GM12878 (cell line): ENCODE measurements at regions not wholly inside any gene's neighbourhood (a gene's known extent, or its start where the extent isn't known, plus 50 kb on each side); places are given as distances from the start of the nearest gene placed in this dataset.

Experiments used
- ATAC-seq: fragments of 200-7000 bp; cut with Tn5 transposase; 3 replicates; pipeline ENCODE4 v1.9.1; 2020; ENCODE audit warnings: mild to moderate bottlenecking, moderate library complexity
- BruUV-seq: library from RNA; stranded (reverse); fragments of 400-500 nt; replicated peaks from 2 replicates; lab custom pipeline; 2021; lab: Mats Ljungman, UMichigan
- CTCF ChIA-PET: fragments of 300-600 bp; sonication (Branson Sonifier 250); formaldehyde crosslinking; extraction: SDS; loops from one replicate; lab custom pipeline; 2021; ENCODE audit warnings: inconsistent platforms; lab: Yijun Ruan, JAX
- POLR2A ChIA-PET: fragments of 350-600 bp; formaldehyde crosslinking; extraction: SDS; loops from one replicate; lab custom pipeline; 2021; ENCODE audit warnings: inconsistent platforms; lab: Charles Lee
- RAD21 ChIA-PET: fragments of 300-600 bp; sonication (Branson Sonifier 250); formaldehyde crosslinking; loops from one replicate; lab custom pipeline; 2023; ENCODE audit warnings: antibody characterized with exemption; ENCODE audit not compliant: unreplicated experiment; lab: Charles Lee
- SMC1A ChIA-PET: fragments of 300-600 bp; sonication (Branson Sonifier 250); formaldehyde crosslinking; loops from one replicate; lab custom pipeline; 2023; ENCODE audit not compliant: unreplicated experiment, uncharacterized antibody; lab: Charles Lee
- DNase-seq: peaks from one replicate; pipeline ENCODE4 v3.0.0-alpha.2; 2011; ENCODE audit warnings: low read depth, low spot score
- FAIRE-seq: peaks from 3 replicates; lab custom pipeline; 2011; peaks lifted over from hg19 to GRCh38; lab: Jason Lieb, UNC
- H2AFZ ChIP-seq: 2 replicates; pipeline ENCODE4 v1.6.0; 2011; ENCODE audit warnings: low read depth, low read length, control low read depth; ENCODE audit not compliant: control insufficient read depth
- H3K27ac ChIP-seq: 2 replicates; pipeline ENCODE4 v1.5.1; 2011; ENCODE audit warnings: control low read depth; ENCODE audit not compliant: control insufficient read depth, insufficient read depth
- H3K27me3 ChIP-seq, 2 experiments: replicated peaks in 1 of 2; 2 replicates each; pipeline versions ENCODE4 v1.6.0 to v1.6.1; 2011; ENCODE audit warnings: low read length in 1 of 2; ENCODE audit not compliant: control insufficient read depth in 2 of 2, insufficient read depth in 2 of 2
- H3K36me3 ChIP-seq, 2 experiments: 2 replicates each; pipeline ENCODE4 v1.5.1; 2011; ENCODE audit warnings: low read length in 1 of 2; ENCODE audit not compliant: control insufficient read depth in 2 of 2, insufficient read depth in 2 of 2
- H3K4me1 ChIP-seq: 2 replicates; pipeline ENCODE4 v1.6.1; 2011; ENCODE audit warnings: mild to moderate bottlenecking, low read length, moderate library complexity, mixed read lengths; ENCODE audit not compliant: control insufficient read depth, insufficient read depth
- H3K4me2 ChIP-seq: 2 replicates; pipeline ENCODE4 v1.6.0; 2011; ENCODE audit warnings: control low read depth; ENCODE audit not compliant: control insufficient read depth, insufficient read depth
- H3K4me3 ChIP-seq: fragments of 200-600 bp; sonication (generic); 2 replicates; pipeline ENCODE4 v1.5.1; 2016
- H3K79me2 ChIP-seq: 2 replicates; pipeline ENCODE4 v1.6.0; 2011; ENCODE audit warnings: low read length; ENCODE audit not compliant: control insufficient read depth, insufficient read depth
- H3K9ac ChIP-seq: 2 replicates; pipeline ENCODE4 v1.8.0; 2011; ENCODE audit warnings: low read length, control low read depth, mixed read lengths; ENCODE audit not compliant: control insufficient read depth, insufficient read depth
- H3K9me3 ChIP-seq: replicated peaks from 3 replicates; pipeline ENCODE4 v1.5.1; 2011; ENCODE audit warnings: mild to moderate bottlenecking, low read length; ENCODE audit not compliant: control insufficient read depth, insufficient read depth
- H4K20me1 ChIP-seq: 2 replicates; pipeline ENCODE4 v1.6.0; 2011; ENCODE audit not compliant: control insufficient read depth, insufficient read depth
- ATF7 ChIP-seq: fragments of 450-650 bp; IDR thresholded peaks from 2 replicates; pipeline ENCODE4 v1.6.1; 2016; ENCODE audit warnings: low read depth, mild to moderate bottlenecking
- FOXM1 ChIP-seq: IDR thresholded peaks from 2 replicates; pipeline ENCODE4 v1.6.1; 2012; ENCODE audit warnings: low read depth, mild to moderate bottlenecking, inconsistent platforms, low read length, moderate library complexity
- JUNB ChIP-seq: IDR thresholded peaks from 2 replicates; pipeline ENCODE4 v1.6.1; 2016; ENCODE audit warnings: antibody characterized with exemption, mild to moderate bottlenecking
- KAT2A ChIP-seq: conservative IDR thresholded peaks from 2 replicates; pipeline ENCODE4 v1.6.1; 2011; ENCODE audit warnings: low read depth, low read length; ENCODE audit not compliant: control insufficient read depth
- RAD21 ChIP-seq: IDR thresholded peaks from 2 replicates; pipeline ENCODE4 v1.6.1; 2011; ENCODE audit warnings: mild to moderate bottlenecking, low read depth, low read length, moderate library complexity; ENCODE audit not compliant: insufficient read depth
- RUNX3 ChIP-seq: IDR thresholded peaks from 2 replicates; pipeline ENCODE4 v1.6.1; 2012; ENCODE audit warnings: low read length, inconsistent platforms
- SKIL ChIP-seq: fragments of 450-650 bp; IDR thresholded peaks from 2 replicates; pipeline ENCODE4 v1.6.1; 2017; ENCODE audit warnings: mild to moderate bottlenecking, low read depth, inconsistent platforms; ENCODE audit not compliant: poor library complexity, severe bottlenecking
- SMC3 ChIP-seq: IDR thresholded peaks from 2 replicates; pipeline ENCODE4 v1.6.1; 2011; ENCODE audit warnings: low read length, improper control_type of control experiment, borderline replicate concordance
- SUPT20H ChIP-seq: IDR thresholded peaks from 2 replicates; pipeline ENCODE4 v1.6.1; 2011; ENCODE audit warnings: low read depth, mild to moderate bottlenecking, low read length, moderate library complexity, borderline replicate concordance; ENCODE audit not compliant: control insufficient read depth
- ZNF24 ChIP-seq: fragments of 450-650 bp; IDR thresholded peaks from 2 replicates; pipeline ENCODE4 v1.6.1; 2017; ENCODE audit warnings: antibody characterized with exemption, mild to moderate bottlenecking
- ZZZ3 ChIP-seq: IDR thresholded peaks from 2 replicates; pipeline ENCODE4 v1.6.1; 2011; ENCODE audit warnings: low read depth; ENCODE audit not compliant: control insufficient read depth, insufficient read length
- WGBS: methylation state at CpG from one replicate; pipeline ENCODE4 v1.1.6; 2016; ENCODE audit warnings: low lambda C conversion rate; ENCODE audit not compliant: insufficient replicate concordance, insufficient coverage; ENCODE audit errors: missing lambda C conversion rate; 5-methylcytosine and 5-hydroxymethylcytosine counted together
- in situ Hi-C: fragments of 300-500 bp; cut with MboI; formaldehyde crosslinking; loops from 9 replicates; pipeline ENCODE4 v1.14.3; 2018; ENCODE audit warnings: mixed read lengths
- intact Hi-C: fragments of 100-400 bp; cut with micrococcal nuclease; formaldehyde crosslinking; loops from one replicate; pipeline ENCODE4 v1.14.2; 2022; ENCODE audit not compliant: unreplicated experiment
- TF ChIP-seq, protein P1 (sequence below): IDR thresholded peaks from 2 replicates; pipeline ENCODE4 v1.6.1; 2012; ENCODE audit warnings: low read length, inconsistent platforms
- TF ChIP-seq, protein P2 (sequence below), 3 experiments: IDR thresholded peaks in 2 of 3; conservative IDR thresholded peaks in 1 of 3; 2 replicates each; pipeline ENCODE4 v1.5.1; 2011; ENCODE audit warnings: low read depth in 3 of 3, low read length in 3 of 3, mild to moderate bottlenecking in 3 of 3, control low read depth in 2 of 3, moderate library complexity in 2 of 3, inconsistent platforms in 1 of 3, mixed read lengths in 1 of 3; ENCODE audit not compliant: control insufficient read depth in 2 of 3, insufficient read depth in 1 of 3; ENCODE audit errors: extremely low read depth in 1 of 3

DNA sequence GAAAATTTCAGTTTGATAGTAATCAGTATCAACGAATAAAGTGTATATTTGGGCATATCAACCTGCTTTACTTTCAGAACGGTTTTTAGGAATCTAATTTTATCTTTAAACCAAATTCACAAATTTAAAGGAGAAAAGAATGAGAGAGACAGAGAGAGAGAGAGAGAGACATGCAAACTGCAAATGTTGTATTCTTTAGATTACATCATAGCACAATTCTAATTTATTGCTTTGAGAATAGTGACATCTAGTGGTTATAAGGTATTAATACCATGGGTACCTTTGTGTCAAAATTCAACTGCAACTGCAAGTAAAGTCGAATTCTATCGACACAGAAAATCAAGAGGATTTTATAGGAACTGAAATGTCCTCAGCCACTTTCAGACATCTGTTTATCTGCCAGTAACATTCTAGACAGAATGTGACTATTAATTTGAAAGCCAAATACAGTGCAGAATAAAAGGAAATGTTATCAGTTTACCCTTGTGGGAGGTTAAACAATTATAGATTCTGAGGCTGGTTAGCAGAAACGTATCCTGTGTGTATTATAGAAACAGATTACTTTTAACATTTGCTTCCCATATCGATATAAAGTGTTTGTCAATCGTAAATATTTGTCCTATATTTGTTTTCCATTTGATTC is 529.8 kb upstream of the VRK2 start:
- ChIA-PET SMC1A (interaction anchor here (1.5 kb wide), 1 partner anchor 19 kb away, joined by 6 read pairs; no protein-coding TSS in a partner anchor), POLR2A (no interaction called here), CTCF (interaction anchor here (1.0 to 2.0 kb wide), 6 partner anchors 21 to 1333 kb away, joined by 3 to 7 read pairs (median 4); partner anchors contain the start of gene CCDC85A), RAD21 (no interaction called here)
- H3K27ac ChIP-seq, result no peak overlapping the region
- intact Hi-C loops, result loop anchor here (5.0 kb wide), 1 partner anchor 1335 kb away; the partner anchor contains the start of gene CCDC85A
- FAIRE-seq (peak; percentile 49), DNase-seq (peak; percentile 7)
- H3K4me1 ChIP-seq, result no peaks in the 10 kb centered on the region
- no peak overlapping the region for H2AFZ ChIP-seq
- H3K4me3 ChIP-seq, result no peak overlapping the region
- in situ Hi-C loops, result loop anchor here (25.0 kb wide), 1 partner anchor 1805 kb away; no protein-coding TSS in a partner anchor
- H3K4me2 ChIP-seq, result no peak overlapping the region
- no peaks in the 10 kb centered on the region for H3K79me2 ChIP-seq
- no peaks in the 10 kb centered on the region for H4K20me1 ChIP-seq
- 7% methylated on average over 7 of the region's 7 CpGs for WGBS
- TF ChIP-seq ZNF24 (no peak), RAD21 (peak; percentile 67), SKIL (peak; percentile 23), KAT2A (no peak), JUNB (0 out of 2 replicates have a peak, but pooled peaks have one; percentile 5), SMC3 (peak; percentile 41; the same call in 1 of the 2 replicates), FOXM1 (peak; percentile 65; the same call in 1 of the 2 replicates), RUNX3 (0 out of 2 replicates have a peak, but pooled peaks have one; percentile 8), SUPT20H (no peak), ZZZ3 (peak; percentile 18), ATF7 (peak; percentile 97)
- TF ChIP-seq, protein P1, sequence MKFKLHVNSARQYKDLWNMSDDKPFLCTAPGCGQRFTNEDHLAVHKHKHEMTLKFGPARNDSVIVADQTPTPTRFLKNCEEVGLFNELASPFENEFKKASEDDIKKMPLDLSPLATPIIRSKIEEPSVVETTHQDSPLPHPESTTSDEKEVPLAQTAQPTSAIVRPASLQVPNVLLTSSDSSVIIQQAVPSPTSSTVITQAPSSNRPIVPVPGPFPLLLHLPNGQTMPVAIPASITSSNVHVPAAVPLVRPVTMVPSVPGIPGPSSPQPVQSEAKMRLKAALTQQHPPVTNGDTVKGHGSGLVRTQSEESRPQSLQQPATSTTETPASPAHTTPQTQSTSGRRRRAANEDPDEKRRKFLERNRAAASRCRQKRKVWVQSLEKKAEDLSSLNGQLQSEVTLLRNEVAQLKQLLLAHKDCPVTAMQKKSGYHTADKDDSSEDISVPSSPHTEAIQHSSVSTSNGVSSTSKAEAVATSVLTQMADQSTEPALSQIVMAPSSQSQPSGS, result peak; percentile 96
- TF ChIP-seq, protein P2, sequence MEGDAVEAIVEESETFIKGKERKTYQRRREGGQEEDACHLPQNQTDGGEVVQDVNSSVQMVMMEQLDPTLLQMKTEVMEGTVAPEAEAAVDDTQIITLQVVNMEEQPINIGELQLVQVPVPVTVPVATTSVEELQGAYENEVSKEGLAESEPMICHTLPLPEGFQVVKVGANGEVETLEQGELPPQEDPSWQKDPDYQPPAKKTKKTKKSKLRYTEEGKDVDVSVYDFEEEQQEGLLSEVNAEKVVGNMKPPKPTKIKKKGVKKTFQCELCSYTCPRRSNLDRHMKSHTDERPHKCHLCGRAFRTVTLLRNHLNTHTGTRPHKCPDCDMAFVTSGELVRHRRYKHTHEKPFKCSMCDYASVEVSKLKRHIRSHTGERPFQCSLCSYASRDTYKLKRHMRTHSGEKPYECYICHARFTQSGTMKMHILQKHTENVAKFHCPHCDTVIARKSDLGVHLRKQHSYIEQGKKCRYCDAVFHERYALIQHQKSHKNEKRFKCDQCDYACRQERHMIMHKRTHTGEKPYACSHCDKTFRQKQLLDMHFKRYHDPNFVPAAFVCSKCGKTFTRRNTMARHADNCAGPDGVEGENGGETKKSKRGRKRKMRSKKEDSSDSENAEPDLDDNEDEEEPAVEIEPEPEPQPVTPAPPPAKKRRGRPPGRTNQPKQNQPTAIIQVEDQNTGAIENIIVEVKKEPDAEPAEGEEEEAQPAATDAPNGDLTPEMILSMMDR (IDR thresholded peaks at IDR 0.05 in 2 of 3, conservative IDR thresholded peaks at IDR 0.05 in 1 of 3; ENCODE audit: control insufficient read depth in 2 of 3, extremely low read depth in 1 of 3, insufficient read depth in 1 of 3, low read depth in 3 of 3, low read length in 3 of 3), result peak; percentile 38 to 58 (median 38); a peak in 5 of 6 replicates
- TF ChIP-seq, all 136 proteins: peak for 10
- no TSS peak for BruUV-seq
- peak; percentile 90 for ATAC-seq
- Histone ChIP-seq H3K36me3 (no peaks in the 10 kb centered on the region), H3K9me3 (no peaks in the 10 kb centered on the region), H3K27me3 (no peaks in the 10 kb centered on the region), H3K9ac (no peak overlapping the region)
